ENCODE measurements at regions not wholly inside any gene's neighbourhood (a gene's known extent, or its start where the extent isn't known, plus 50 kb on each side); places are given as distances from the start of the nearest gene placed in this dataset.

GRCh38 chr3:134737516-134737915, 57.5 kb upstream of the EPHB1 start:
- TF ChIP-seq, protein P1, sequence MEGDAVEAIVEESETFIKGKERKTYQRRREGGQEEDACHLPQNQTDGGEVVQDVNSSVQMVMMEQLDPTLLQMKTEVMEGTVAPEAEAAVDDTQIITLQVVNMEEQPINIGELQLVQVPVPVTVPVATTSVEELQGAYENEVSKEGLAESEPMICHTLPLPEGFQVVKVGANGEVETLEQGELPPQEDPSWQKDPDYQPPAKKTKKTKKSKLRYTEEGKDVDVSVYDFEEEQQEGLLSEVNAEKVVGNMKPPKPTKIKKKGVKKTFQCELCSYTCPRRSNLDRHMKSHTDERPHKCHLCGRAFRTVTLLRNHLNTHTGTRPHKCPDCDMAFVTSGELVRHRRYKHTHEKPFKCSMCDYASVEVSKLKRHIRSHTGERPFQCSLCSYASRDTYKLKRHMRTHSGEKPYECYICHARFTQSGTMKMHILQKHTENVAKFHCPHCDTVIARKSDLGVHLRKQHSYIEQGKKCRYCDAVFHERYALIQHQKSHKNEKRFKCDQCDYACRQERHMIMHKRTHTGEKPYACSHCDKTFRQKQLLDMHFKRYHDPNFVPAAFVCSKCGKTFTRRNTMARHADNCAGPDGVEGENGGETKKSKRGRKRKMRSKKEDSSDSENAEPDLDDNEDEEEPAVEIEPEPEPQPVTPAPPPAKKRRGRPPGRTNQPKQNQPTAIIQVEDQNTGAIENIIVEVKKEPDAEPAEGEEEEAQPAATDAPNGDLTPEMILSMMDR (conservative IDR thresholded peaks at IDR 0.05 in 1 of 2, IDR thresholded peaks at IDR 0.05 in 1 of 2; ENCODE audit: low read depth in 1 of 2, low read length in 2 of 2), result no peak
- TF ChIP-seq EZH2 (IDR thresholded peaks at IDR 0.05; ENCODE audit: low read length, missing control alignments), result no peak

All from fibroblast of lung (primary cell).